Liver (tissue), 8 donors: ENCODE measurements at regions not wholly inside any gene's neighbourhood (a gene's known extent, or its start where the extent isn't known, plus 50 kb on each side); places are given as distances from the start of the nearest gene placed in this dataset.
A peak's percentile ranks its signal among the peaks of the same experiment; 100 is the strongest.

Source experiments
- DNase-seq: peaks from one replicate; pipeline ENCODE4 v3.0.0-alpha.2; 2017; ENCODE audit warnings: low spot score
- H3K27ac ChIP-seq, 2 donors: one replicate each; pipeline ENCODE4 v1.7.0; 2013; ENCODE audit warnings: inconsistent platforms in 2 of 2, low read length in 2 of 2, control low read depth in 1 of 2, low read depth in 1 of 2, mild to moderate bottlenecking in 1 of 2
- H3K27me3 ChIP-seq, 4 donors: one replicate each; pipeline versions ENCODE4 v1.6.1 to v1.7.0; 2013; ENCODE audit warnings: low read length in 3 of 4, inconsistent platforms in 1 of 4, mild to moderate bottlenecking in 1 of 4, moderate library complexity in 1 of 4; ENCODE audit not compliant: control insufficient read depth in 4 of 4, insufficient read depth in 4 of 4
- H3K36me3 ChIP-seq, 4 donors: one replicate each; pipeline versions ENCODE4 v1.6.1 to v1.7.0; 2013; ENCODE audit warnings: low read length in 3 of 4, mild to moderate bottlenecking in 3 of 4, low read depth in 1 of 4, moderate library complexity in 1 of 4; ENCODE audit not compliant: control insufficient read depth in 4 of 4, insufficient read depth in 3 of 4
- H3K4me1 ChIP-seq, 4 donors: one replicate each; pipeline versions ENCODE4 v1.6.1 to v1.7.0; 2013; ENCODE audit warnings: low read length in 3 of 4, mild to moderate bottlenecking in 3 of 4, moderate library complexity in 1 of 4; ENCODE audit not compliant: control insufficient read depth in 4 of 4, insufficient read depth in 4 of 4
- H3K4me3 ChIP-seq, 3 donors: one replicate each; pipeline versions ENCODE4 v1.6.1 to v1.7.0; 2013; ENCODE audit warnings: low read length in 3 of 3, control low read depth in 1 of 3, low read depth in 1 of 3, mild to moderate bottlenecking in 1 of 3
- H3K9ac ChIP-seq, 2 donors: one replicate each; pipeline ENCODE4 v1.7.0; 2013; ENCODE audit warnings: low read length in 2 of 2, mild to moderate bottlenecking in 2 of 2, moderate library complexity in 2 of 2, control low read depth in 1 of 2, low read depth in 1 of 2
- H3K9me3 ChIP-seq, 4 donors: one replicate each; pipeline versions ENCODE4 v1.6.1 to v1.7.0; 2013; ENCODE audit warnings: low read length in 3 of 4; ENCODE audit not compliant: control insufficient read depth in 4 of 4
- ATF3 ChIP-seq: IDR thresholded peaks from 2 replicates; pipeline ENCODE4 v1.6.1; 2016; ENCODE audit warnings: antibody characterized with exemption
- CTCF ChIP-seq: fragments of 150-350 bp; IDR thresholded peaks from 2 replicates; pipeline ENCODE4 v1.5.1; 2017; ENCODE audit warnings: improper control_type of control experiment, low read depth, low read length; ENCODE audit not compliant: missing input control
- FOXA1 ChIP-seq: IDR thresholded peaks from 2 replicates; pipeline ENCODE4 v1.6.1; 2016; ENCODE audit warnings: antibody characterized with exemption
- GABPA ChIP-seq, 2 donors: IDR thresholded peaks in 1 of 2; conservative IDR thresholded peaks in 1 of 2; 2 replicates each; pipeline ENCODE4 v1.6.1; 2016; ENCODE audit warnings: antibody characterized with exemption in 2 of 2, mild to moderate bottlenecking in 1 of 2, moderate library complexity in 1 of 2
- HNF4A ChIP-seq, 2 donors: conservative IDR thresholded peaks; 2 replicates each; pipeline ENCODE4 v1.6.1; 2016; ENCODE audit warnings: antibody characterized with exemption in 2 of 2, mild to moderate bottlenecking in 2 of 2
- HNF4G ChIP-seq: IDR thresholded peaks from 2 replicates; pipeline ENCODE4 v1.6.1; 2016; ENCODE audit warnings: antibody characterized with exemption
- JUND ChIP-seq, 2 donors: IDR thresholded peaks; 2 replicates each; pipeline ENCODE4 v1.6.1; 2016; ENCODE audit warnings: antibody characterized with exemption in 2 of 2
- NR2F2 ChIP-seq: IDR thresholded peaks from 2 replicates; pipeline ENCODE4 v1.6.1; 2016; ENCODE audit warnings: antibody characterized with exemption
- RAD21 ChIP-seq, 2 donors: IDR thresholded peaks; 2 replicates each; pipeline ENCODE4 v1.6.1; 2016; ENCODE audit warnings: antibody characterized with exemption in 2 of 2, mild to moderate bottlenecking in 2 of 2
- RXRA ChIP-seq, 2 donors: IDR thresholded peaks; 2 replicates each; pipeline ENCODE4 v1.6.1; 2017 to 2018; ENCODE audit warnings: antibody characterized with exemption in 2 of 2, mild to moderate bottlenecking in 1 of 2
- SP1 ChIP-seq: IDR thresholded peaks from 2 replicates; pipeline ENCODE4 v1.6.1; 2018; ENCODE audit warnings: antibody characterized with exemption, mild to moderate bottlenecking
- YY1 ChIP-seq: IDR thresholded peaks from 2 replicates; pipeline ENCODE4 v1.6.1; 2016; ENCODE audit warnings: antibody characterized with exemption, mild to moderate bottlenecking
- WGBS: extraction: QIAGEN DNeasy Blood & Tissue Kit; methylation state at CpG from one replicate; pipeline ENCODE4 v1.1.7; 2013; 5-methylcytosine and 5-hydroxymethylcytosine counted together
- TF ChIP-seq, protein P1 (sequence below): IDR thresholded peaks from 2 replicates; pipeline ENCODE4 v1.6.1; 2016; ENCODE audit warnings: antibody characterized with exemption
- TF ChIP-seq, protein P2 (sequence below): IDR thresholded peaks from 2 replicates; pipeline ENCODE4 v1.6.1; 2016; ENCODE audit warnings: antibody characterized with exemption
- donor health status: healthy.
- donor health status: healthy.
- donor health status: healthy.
- donor health status: healthy.
- donor health status: healthy.

DNA sequence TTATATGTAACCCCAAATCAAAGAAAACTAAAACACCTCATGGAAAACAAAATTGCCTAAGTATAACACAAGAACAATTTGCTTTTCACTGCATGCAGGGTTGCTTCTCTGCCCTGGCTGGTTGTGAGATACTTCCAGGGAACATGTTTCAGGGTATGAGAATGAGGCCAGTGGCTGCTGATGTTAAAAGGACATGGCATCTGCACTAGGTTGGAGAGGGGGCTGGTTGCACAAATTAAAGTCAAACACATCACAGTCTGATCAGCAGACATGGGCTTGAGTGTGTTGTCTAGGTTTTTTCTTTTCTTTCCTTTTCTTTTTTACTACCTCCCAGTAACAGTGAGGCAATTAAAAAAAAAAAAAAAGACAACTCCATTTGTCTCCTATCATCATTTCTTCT, 374.9 kb downstream of the MCTP2 start:
- peaks cover 0 to 7% (median 0%) of the 10 kb centered on the region in 4 donors for H3K27me3 ChIP-seq
- no peak overlapping the region for H3K9ac ChIP-seq
- no peaks in the 10 kb centered on the region for H3K4me1 ChIP-seq
- DNase-seq: no peak
- H3K9me3 ChIP-seq: no peaks in the 10 kb centered on the region
- no peak overlapping the region for H3K4me3 ChIP-seq
- no peak for TF ChIP-seq FOXA1
- no peak for TF ChIP-seq YY1
- no peak for TF ChIP-seq SP1
- no peak for TF ChIP-seq ATF3
- no peak for TF ChIP-seq HNF4A (conservative IDR thresholded peaks at IDR 0.05)
- TF ChIP-seq RXRA (IDR thresholded peaks at IDR 0.05): no peak
- no peak for TF ChIP-seq RAD21 (IDR thresholded peaks at IDR 0.05)
- TF ChIP-seq JUND (IDR thresholded peaks at IDR 0.05): no peak
- no peak for TF ChIP-seq HNF4G
- no peak for TF ChIP-seq GABPA (IDR thresholded peaks at IDR 0.05 in 1 of 2, conservative IDR thresholded peaks at IDR 0.05 in 1 of 2)
- no peak overlapping the region for H3K27ac ChIP-seq
- no peaks in the 10 kb centered on the region for H3K36me3 ChIP-seq

DNA sequence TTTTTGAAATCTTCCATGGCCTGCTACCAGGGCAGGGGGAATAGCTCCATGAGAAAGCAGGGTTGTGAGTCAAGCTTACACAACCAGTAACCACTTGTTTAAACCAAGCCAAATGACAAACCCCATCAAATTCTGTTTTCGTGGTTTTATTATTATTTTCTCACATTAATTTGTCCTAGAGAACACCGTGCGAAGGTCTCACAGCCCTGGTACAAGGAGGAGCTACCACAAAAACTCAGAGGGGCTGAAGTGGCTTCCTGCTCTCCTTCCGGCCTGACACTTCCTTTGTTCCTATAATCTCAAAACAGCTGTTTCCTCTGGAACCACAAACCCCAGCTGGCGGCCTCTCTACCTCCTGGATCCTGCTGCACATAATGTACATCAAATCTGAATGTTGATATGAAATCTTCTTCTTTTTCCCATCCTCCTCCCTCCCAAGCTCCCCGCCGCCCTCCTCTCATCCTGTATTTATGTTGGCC, 375.9 kb downstream of the MCTP2 start:
- Histone ChIP-seq H3K4me1 (no peaks in the 10 kb centered on the region), H3K9me3 (no peaks in the 10 kb centered on the region), H3K36me3 (no peaks in the 10 kb centered on the region), H3K9ac (no peak overlapping the region), H3K4me3 (no peak overlapping the region), H3K27ac (no peak overlapping the region), H3K27me3 (peaks cover 0 to 9% (median 0%) of the 10 kb centered on the region in 4 donors)
- WGBS: 56% methylated on average over 7 of the region's 7 CpGs
- no peak for DNase-seq
- TF ChIP-seq, protein P1, sequence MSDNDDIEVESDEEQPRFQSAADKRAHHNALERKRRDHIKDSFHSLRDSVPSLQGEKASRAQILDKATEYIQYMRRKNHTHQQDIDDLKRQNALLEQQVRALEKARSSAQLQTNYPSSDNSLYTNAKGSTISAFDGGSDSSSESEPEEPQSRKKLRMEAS: no peak
- TF ChIP-seq CTCF (no peak), HNF4A (conservative IDR thresholded peaks at IDR 0.05) (no peak), FOXA1 (no peak), NR2F2 (peak; percentile 65)

DNA sequence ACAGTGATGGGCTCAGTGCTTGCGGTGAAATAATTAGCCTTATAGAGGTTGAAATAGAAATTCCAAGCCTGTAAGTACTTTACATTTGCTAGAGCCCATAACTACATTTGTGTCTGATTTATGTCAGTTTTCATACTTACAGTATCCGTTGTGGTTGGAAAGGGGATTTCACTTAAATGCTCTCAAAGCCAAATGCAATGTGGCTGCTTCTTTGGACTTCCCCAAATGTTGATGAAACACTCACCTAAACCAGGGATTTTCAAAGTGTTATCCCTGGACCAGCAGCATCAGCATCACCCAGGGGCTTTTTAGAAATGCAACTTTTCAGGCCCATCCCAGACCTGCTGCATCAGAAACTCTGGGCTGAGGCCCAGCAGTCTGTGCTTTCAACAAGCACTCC, 378.7 kb downstream of the MCTP2 start:
- Histone ChIP-seq H3K9ac (no peak overlapping the region), H3K9me3 (no peaks in the 10 kb centered on the region), H3K27me3 (peaks cover 0 to 9% (median 0%) of the 10 kb centered on the region in 4 donors), H3K27ac (no peak overlapping the region), H3K4me1 (no peaks in the 10 kb centered on the region), H3K4me3 (no peak overlapping the region), H3K36me3 (no peaks in the 10 kb centered on the region)
- DNase-seq: no peak
- no peak for TF ChIP-seq ATF3
- TF ChIP-seq, protein P2, sequence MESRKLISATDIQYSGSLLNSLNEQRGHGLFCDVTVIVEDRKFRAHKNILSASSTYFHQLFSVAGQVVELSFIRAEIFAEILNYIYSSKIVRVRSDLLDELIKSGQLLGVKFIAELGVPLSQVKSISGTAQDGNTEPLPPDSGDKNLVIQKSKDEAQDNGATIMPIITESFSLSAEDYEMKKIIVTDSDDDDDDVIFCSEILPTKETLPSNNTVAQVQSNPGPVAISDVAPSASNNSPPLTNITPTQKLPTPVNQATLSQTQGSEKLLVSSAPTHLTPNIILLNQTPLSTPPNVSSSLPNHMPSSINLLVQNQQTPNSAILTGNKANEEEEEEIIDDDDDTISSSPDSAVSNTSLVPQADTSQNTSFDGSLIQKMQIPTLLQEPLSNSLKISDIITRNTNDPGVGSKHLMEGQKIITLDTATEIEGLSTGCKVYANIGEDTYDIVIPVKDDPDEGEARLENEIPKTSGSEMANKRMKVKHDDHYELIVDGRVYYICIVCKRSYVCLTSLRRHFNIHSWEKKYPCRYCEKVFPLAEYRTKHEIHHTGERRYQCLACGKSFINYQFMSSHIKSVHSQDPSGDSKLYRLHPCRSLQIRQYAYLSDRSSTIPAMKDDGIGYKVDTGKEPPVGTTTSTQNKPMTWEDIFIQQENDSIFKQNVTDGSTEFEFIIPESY: no peak
- WGBS: 33% methylated on average over 2 of the region's 2 CpGs
